ENCODE measurements at regions not wholly inside any gene's neighbourhood (a gene's known extent, or its start where the extent isn't known, plus 50 kb on each side); places are given as distances from the start of the nearest gene placed in this dataset.
"Not testable (repeated sequence)": the region's sequence is repeated elsewhere in the genome, so short reads cannot be mapped to it uniquely, and the experiment has no call there.

- not testable (repeated sequence) for TF ChIP-seq CTCF (IDR thresholded peaks at IDR 0.05; ENCODE audit: low read depth, low read length, poor library complexity, severe bottlenecking); EZH2phosphoT487 (IDR thresholded peaks at IDR 0.05; ENCODE audit: borderline replicate concordance, low read length)
Observed at GRCh38 chr1:38146079-38146478, 99.5 kb upstream of the POU3F1 start.

Measured in DOHH2 (cell line).